Right lobe of liver (tissue), 6 donors: ENCODE measurements at regions not wholly inside any gene's neighbourhood (a gene's known extent, or its start where the extent isn't known, plus 50 kb on each side); places are given as distances from the start of the nearest gene placed in this dataset.

Experiments
- ATAC-seq, 4 donors: fragments of 200-7000 bp; cut with Tn5 transposase; one replicate each; pipeline ENCODE4 v1.9.1; 2020; ENCODE audit warnings: mild to moderate bottlenecking in 4 of 4, moderate library complexity in 4 of 4
- DNase-seq, 3 donors: peaks; one replicate each; pipeline ENCODE4 v3.0.0-alpha.2; 2020
- H3K27ac ChIP-seq, 3 donors: fragments of 200-600 bp; one replicate each; pipeline ENCODE4 v1.8.0; 2022
- H3K27me3 ChIP-seq, 2 donors: fragments of 200-600 bp; one replicate each; pipeline ENCODE4 v1.8.0; 2022
- H3K36me3 ChIP-seq, 4 donors: fragments of 200-600 bp; sonication (generic) in 1 of 4; one replicate each; pipeline versions ENCODE4 v1.5.1 to v1.8.0; 2017 to 2022; ENCODE audit warnings: control low read depth in 1 of 4
- H3K4me1 ChIP-seq, 4 donors: fragments of 200-600 bp; sonication (generic) in 1 of 4; one replicate each; pipeline versions ENCODE4 v1.5.1 to v1.8.0; 2017 to 2022; ENCODE audit warnings: control low read depth in 1 of 4
- H3K4me3 ChIP-seq, 3 donors: fragments of 200-600 bp; one replicate each; pipeline ENCODE4 v1.8.0; 2022
- H3K9me3 ChIP-seq, 4 donors: fragments of 200-600 bp; sonication (generic) in 1 of 4; one replicate each; pipeline versions ENCODE4 v1.5.1 to v1.8.0; 2017 to 2022; ENCODE audit warnings: control low read depth in 1 of 4
- POLR2A ChIP-seq: fragments of 450-650 bp; IDR thresholded peaks from one replicate; pipeline ENCODE4 v1.6.1; 2017; ENCODE audit warnings: antibody characterized with exemption, mild to moderate bottlenecking
- WGBS: methylation state at CpG from one replicate; pipeline ENCODE4 v1.1.6; 2018; ENCODE audit warnings: low coverage, low lambda C conversion rate; ENCODE audit not compliant: insufficient coverage; ENCODE audit errors: missing lambda C conversion rate; 5-methylcytosine and 5-hydroxymethylcytosine counted together
- intact Hi-C, 2 donors: fragments of 100-400 bp; cut with DNase I; formaldehyde crosslinking; loops; one replicate each; pipeline versions ENCODE4 v1.11.2 to v1.14.1; 2022
- TF ChIP-seq, protein P1 (sequence below), 4 donors: fragments of 200-600 bp in 3 of 4; fragments of 450-650 bp in 1 of 4; IDR thresholded peaks; one replicate each; pipeline versions ENCODE4 v1.5.1 to v1.8.0; 2016 to 2022; ENCODE audit warnings: antibody characterized with exemption in 4 of 4, mild to moderate bottlenecking in 2 of 4
- donor health status: DM: no; HTN: yes; CAD: no.
- donor health status: DM: no; HTN: no; CAD: no.
- donor health status: DM: no; HTN: no; CAD: no.
- donor health status: DM: no; HTN: yes; CAD: no.
- donor health status: DM: no; HTN: yes; CAD: no.

DNA sequence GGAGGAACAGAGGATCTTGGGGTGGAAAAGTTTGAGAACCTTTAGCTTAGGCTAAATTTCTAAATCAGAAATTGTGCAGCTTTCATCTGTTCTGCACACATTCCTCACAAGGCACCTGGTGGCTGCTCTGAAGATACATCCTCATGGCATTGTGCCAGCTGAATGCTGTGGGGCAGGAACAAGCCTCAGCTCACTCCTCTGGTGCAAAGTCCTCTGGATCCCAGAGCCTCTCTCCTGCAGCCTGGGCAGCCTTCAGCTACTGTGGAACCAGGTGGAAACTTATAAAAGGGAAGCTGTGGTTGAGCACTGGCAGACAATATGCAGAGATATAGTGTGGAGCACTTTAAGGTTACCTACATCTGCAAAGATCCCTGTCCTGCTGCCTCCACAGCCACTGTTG is 72.3 kb downstream of the KCTD12 start:
- DNase-seq (no peak), ATAC-seq (no peak)
- TF ChIP-seq, protein P1, sequence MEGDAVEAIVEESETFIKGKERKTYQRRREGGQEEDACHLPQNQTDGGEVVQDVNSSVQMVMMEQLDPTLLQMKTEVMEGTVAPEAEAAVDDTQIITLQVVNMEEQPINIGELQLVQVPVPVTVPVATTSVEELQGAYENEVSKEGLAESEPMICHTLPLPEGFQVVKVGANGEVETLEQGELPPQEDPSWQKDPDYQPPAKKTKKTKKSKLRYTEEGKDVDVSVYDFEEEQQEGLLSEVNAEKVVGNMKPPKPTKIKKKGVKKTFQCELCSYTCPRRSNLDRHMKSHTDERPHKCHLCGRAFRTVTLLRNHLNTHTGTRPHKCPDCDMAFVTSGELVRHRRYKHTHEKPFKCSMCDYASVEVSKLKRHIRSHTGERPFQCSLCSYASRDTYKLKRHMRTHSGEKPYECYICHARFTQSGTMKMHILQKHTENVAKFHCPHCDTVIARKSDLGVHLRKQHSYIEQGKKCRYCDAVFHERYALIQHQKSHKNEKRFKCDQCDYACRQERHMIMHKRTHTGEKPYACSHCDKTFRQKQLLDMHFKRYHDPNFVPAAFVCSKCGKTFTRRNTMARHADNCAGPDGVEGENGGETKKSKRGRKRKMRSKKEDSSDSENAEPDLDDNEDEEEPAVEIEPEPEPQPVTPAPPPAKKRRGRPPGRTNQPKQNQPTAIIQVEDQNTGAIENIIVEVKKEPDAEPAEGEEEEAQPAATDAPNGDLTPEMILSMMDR (IDR thresholded peaks at IDR 0.05), result no peak
- no peak for TF ChIP-seq POLR2A

DNA sequence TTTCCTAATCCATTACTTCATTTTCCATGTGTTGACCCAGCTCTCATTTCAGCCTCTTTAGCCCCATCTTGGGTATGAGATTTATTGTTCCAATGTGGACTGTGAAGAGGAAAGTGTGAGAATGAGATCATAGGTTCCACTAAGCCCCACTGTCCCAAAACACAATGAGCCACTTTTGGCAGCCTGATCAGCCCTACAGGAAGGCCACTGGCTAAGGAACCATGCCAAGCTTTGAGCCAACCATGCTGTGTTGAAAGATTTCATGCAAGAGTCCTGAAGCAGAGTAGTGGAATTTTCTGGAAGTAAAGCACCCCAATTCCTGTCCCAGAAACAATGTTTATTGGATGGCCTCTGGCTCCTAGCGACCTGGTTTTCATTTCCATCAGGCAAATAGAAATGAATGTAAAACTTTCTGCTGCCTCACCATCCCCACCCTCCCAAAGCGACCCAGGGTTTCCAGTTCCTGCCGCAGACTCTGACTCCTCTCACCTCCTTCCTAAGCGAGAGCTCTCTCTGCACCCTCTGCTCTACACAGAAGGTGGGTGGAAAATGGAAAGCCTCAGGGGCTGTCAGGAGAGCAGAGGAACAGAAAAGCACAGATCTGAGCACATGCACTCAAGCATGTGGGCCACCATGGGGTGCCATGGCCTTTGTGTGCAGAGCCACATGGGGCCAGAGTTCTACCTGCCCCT is 73.1 kb downstream of the KCTD12 start:
- no peak for TF ChIP-seq POLR2A
- TF ChIP-seq, protein P1 (IDR thresholded peaks at IDR 0.05), result no peak
- no peaks in the 10 kb centered on the region for H3K36me3 ChIP-seq
- WGBS, result 52% methylated on average over 4 of the region's 4 CpGs
- intact Hi-C loops, result no loop called here
- no peak overlapping the region for H3K27ac ChIP-seq
- H3K4me1 ChIP-seq, result no peaks in the 10 kb centered on the region
- ATAC-seq (no peak), DNase-seq (no peak)
- no peaks in the 10 kb centered on the region for H3K9me3 ChIP-seq
- no peak overlapping the region for H3K4me3 ChIP-seq
- H3K27me3 ChIP-seq, result no peaks in the 10 kb centered on the region

More for the DNA sequence above, 72.3 kb downstream of the KCTD12 start:
- H3K4me3 ChIP-seq, result no peak overlapping the region
- intact Hi-C loops, result no loop called here
- H3K27ac ChIP-seq, result no peak overlapping the region
- no peaks in the 10 kb centered on the region for H3K36me3 ChIP-seq
- H3K4me1 ChIP-seq, result no peaks in the 10 kb centered on the region
- no peaks in the 10 kb centered on the region for H3K9me3 ChIP-seq
- H3K27me3 ChIP-seq, result no peaks in the 10 kb centered on the region

DNA sequence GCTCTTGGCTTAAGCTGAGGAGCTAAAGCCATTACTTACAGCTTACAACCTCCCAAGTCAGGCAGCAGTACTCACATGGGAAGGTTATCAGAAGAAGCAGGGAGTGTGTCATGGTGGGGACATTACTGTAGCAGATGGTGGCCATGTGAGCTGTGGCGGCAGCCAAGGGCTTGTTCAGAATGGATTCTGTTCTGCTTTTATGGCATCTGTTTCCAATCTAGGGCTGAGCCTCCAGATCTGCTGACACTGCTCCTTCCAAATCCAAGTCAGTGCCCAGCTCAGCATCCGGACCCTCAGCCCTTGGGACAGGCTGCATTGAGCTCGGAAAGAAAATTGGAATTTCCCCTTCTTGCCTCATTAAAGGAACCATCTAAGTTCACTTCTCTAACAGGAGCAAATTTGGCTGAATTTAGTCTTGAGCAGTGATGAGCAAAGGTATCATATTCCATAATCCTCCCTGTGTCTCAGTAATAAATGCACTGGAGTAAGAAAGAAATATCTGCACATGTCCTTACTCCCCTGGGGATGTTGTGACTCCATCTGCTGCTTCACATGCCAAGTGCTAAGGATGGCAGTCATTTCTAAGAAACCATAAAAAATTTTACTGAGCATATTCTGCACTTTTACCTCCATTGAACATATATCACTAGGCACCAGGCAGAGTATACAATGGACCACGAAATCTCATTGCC is 73.9 kb downstream of the KCTD12 start:
- Histone ChIP-seq H3K4me3 (no peak overlapping the region), H3K36me3 (no peaks in the 10 kb centered on the region), H3K27ac (no peak overlapping the region), H3K27me3 (no peaks in the 10 kb centered on the region), H3K4me1 (no peaks in the 10 kb centered on the region), H3K9me3 (no peaks in the 10 kb centered on the region)
- 19% methylated on average over 2 of the region's 4 CpGs for WGBS
- ATAC-seq (peak; percentile 28 to 64 (median 50)), DNase-seq (no peak)
- TF ChIP-seq, protein P1 (IDR thresholded peaks at IDR 0.05), result no peak
- TF ChIP-seq POLR2A, result no peak
- intact Hi-C loops, result no loop called here

DNA sequence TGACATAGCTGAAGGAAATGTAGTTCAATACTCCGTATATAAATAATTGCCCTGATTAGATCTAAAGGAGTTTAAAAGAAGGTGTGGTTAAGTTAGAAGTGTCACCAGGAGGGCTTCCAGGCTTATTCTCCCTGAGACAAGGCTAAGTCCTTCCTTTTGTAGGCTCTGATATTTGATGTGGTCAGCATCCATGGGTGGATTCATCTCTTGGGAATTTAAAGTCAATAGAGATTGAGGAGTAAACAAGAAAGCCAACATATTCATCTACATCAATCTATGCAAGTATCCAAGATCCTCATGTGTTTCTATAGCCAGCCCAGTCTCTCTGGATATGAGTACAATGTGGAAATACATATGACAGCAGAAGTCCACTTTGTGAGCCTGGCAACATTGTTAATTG is 76.8 kb downstream of the KCTD12 start:
- no peaks in the 10 kb centered on the region for H3K36me3 ChIP-seq
- intact Hi-C loops, result no loop called here
- no peaks in the 10 kb centered on the region for H3K9me3 ChIP-seq
- no peaks in the 10 kb centered on the region for H3K27me3 ChIP-seq
- TF ChIP-seq POLR2A, result no peak
- 30% methylated on average over 1 of the region's 1 CpG for WGBS
- no peak overlapping the region for H3K27ac ChIP-seq
- DNase-seq (no peak), ATAC-seq (no peak)
- H3K4me3 ChIP-seq, result no peak overlapping the region
- no peaks in the 10 kb centered on the region for H3K4me1 ChIP-seq

DNA sequence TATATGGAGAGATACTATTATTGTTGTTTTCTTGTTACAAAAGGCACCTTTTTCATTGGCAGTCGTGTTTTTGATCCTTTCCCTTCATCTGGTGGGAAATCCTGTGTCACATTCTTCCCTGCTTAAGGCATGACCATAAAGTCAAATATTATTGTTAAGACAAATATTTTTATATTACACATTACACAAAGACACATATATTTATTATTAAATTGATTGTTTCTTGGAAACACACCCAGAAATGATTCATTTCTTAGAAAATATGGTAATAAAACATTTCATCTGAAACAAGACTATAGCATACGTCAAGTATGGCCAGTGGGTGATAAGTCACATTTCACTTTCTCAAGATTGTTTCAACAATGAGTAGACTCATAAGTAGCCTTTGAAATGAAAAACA is 77.3 kb downstream of the KCTD12 start:
- H3K27me3 ChIP-seq, result no peaks in the 10 kb centered on the region
- 41% methylated on average over 2 of the region's 2 CpGs for WGBS
- intact Hi-C loops, result no loop called here
- TF ChIP-seq POLR2A, result no peak
- H3K36me3 ChIP-seq, result no peaks in the 10 kb centered on the region
- H3K4me1 ChIP-seq, result no peaks in the 10 kb centered on the region
- ATAC-seq, result no peak
- DNase-seq, result no peak
- no peak overlapping the region for H3K4me3 ChIP-seq
- no peaks in the 10 kb centered on the region for H3K9me3 ChIP-seq
- no peak overlapping the region for H3K27ac ChIP-seq
